H1 (cell line): ENCODE measurements at regions not wholly inside any gene's neighbourhood (a gene's known extent, or its start where the extent isn't known, plus 50 kb on each side); places are given as distances from the start of the nearest gene placed in this dataset.

Experiments
- CTCF ChIA-PET: fragments of 300-600 bp; sonication (Branson Sonifier 250); formaldehyde crosslinking; loops from one replicate; lab custom pipeline; 2021; ENCODE audit not compliant: partially characterized antibody; lab: Charles Lee
- POLR2A ChIA-PET: fragments of 300-600 bp; sonication (Branson Sonifier 250); formaldehyde crosslinking; loops from one replicate; lab custom pipeline; 2021; ENCODE audit warnings: inconsistent platforms; ENCODE audit not compliant: partially characterized antibody; lab: Charles Lee
- DNase-seq, 2 experiments: peaks; one replicate each; pipeline versions ENCODE4 v3.0.0 to v3.0.0-alpha.2; 2010 to 2022; ENCODE audit warnings: low spot score in 2 of 2, low read depth in 1 of 2, mixed read lengths in 1 of 2
- FAIRE-seq: peaks from 2 replicates; lab custom pipeline; 2011; peaks lifted over from hg19 to GRCh38; lab: Jason Lieb, UNC
- H2AFZ ChIP-seq: 2 replicates; pipeline ENCODE4 v1.8.1; 2012; ENCODE audit warnings: low read length, inconsistent platforms
- H2AK5ac ChIP-seq: 2 replicates; pipeline ENCODE4 v1.6.1; 2013; ENCODE audit warnings: low read depth, low read length
- H2BK120ac ChIP-seq: replicated peaks from 2 replicates; pipeline ENCODE3; 2013; ENCODE audit warnings: low read depth, low read length, inconsistent platforms
- H2BK12ac ChIP-seq: 2 replicates; pipeline ENCODE4 v1.6.1; 2013; ENCODE audit warnings: low read depth, low read length
- H2BK15ac ChIP-seq: 2 replicates; pipeline ENCODE4 v1.6.1; 2013; ENCODE audit warnings: low read length
- H2BK20ac ChIP-seq: 2 replicates; pipeline ENCODE4 v1.6.1; 2013; ENCODE audit warnings: low read length
- H2BK5ac ChIP-seq: 2 replicates; pipeline ENCODE4 v1.6.1; 2013; ENCODE audit warnings: low read depth, low read length
- H3K14ac ChIP-seq: 2 replicates; pipeline ENCODE4 v1.6.1; 2013; ENCODE audit warnings: inconsistent platforms; ENCODE audit not compliant: insufficient read length
- H3K18ac ChIP-seq: 2 replicates; pipeline ENCODE4 v1.6.1; 2013; ENCODE audit warnings: low read length; ENCODE audit errors: extremely low read depth
- H3K23ac ChIP-seq: 2 replicates; pipeline ENCODE4 v1.6.1; 2013; ENCODE audit warnings: inconsistent platforms; ENCODE audit not compliant: insufficient read length
- H3K23me2 ChIP-seq: 2 replicates; pipeline ENCODE4 v1.6.1; 2013; ENCODE audit warnings: low read depth, low read length
- H3K27ac ChIP-seq: 2 replicates; pipeline ENCODE4 v1.6.1; 2011; ENCODE audit warnings: low read depth, low read length, inconsistent platforms
- H3K27me3 ChIP-seq, 4 experiments: replicated peaks in 1 of 4; 1 replicate in 1 of 4; 2 replicates in 3 of 4; pipeline versions ENCODE4 v1.6.1 to v1.8.1; 2011 to 2013; ENCODE audit warnings: low read length in 3 of 4, mild to moderate bottlenecking in 3 of 4, inconsistent platforms in 2 of 4, mixed read lengths in 2 of 4, moderate library complexity in 1 of 4; ENCODE audit not compliant: control insufficient read depth in 3 of 4, insufficient read depth in 3 of 4; ENCODE audit errors: extremely low read depth in 1 of 4
- H3K36me3 ChIP-seq, 4 experiments: 2 replicates each; pipeline versions ENCODE4 v1.6.1 to v1.8.1; 2011 to 2013; ENCODE audit warnings: mild to moderate bottlenecking in 4 of 4, low read length in 3 of 4, moderate library complexity in 2 of 4, control low read depth in 1 of 4, inconsistent platforms in 1 of 4; ENCODE audit not compliant: insufficient read depth in 4 of 4, control insufficient read depth in 2 of 4
- H3K4ac ChIP-seq: replicated peaks from 2 replicates; pipeline ENCODE3; 2013; ENCODE audit warnings: low read length, low read depth, mixed read lengths, inconsistent platforms; ENCODE audit not compliant: insufficient read length
- H3K4me1 ChIP-seq, 4 experiments: replicated peaks in 1 of 4; 1 replicate in 1 of 4; 2 replicates in 3 of 4; pipeline versions ENCODE4 v1.6.1 to v1.8.1; 2011 to 2013; ENCODE audit warnings: low read length in 3 of 4, inconsistent platforms in 2 of 4, mixed read lengths in 1 of 4; ENCODE audit not compliant: insufficient read depth in 4 of 4, control insufficient read depth in 3 of 4
- H3K4me2 ChIP-seq, 2 experiments: 2 replicates each; pipeline versions ENCODE4 v1.6.1 to v1.8.1; 2011 to 2013; ENCODE audit warnings: low read depth in 2 of 2, low read length in 2 of 2, control low read depth in 1 of 2, inconsistent platforms in 1 of 2, mild to moderate bottlenecking in 1 of 2; ENCODE audit not compliant: insufficient read depth in 1 of 2
- H3K4me3 ChIP-seq, 4 experiments: fragments of 200-600, 300-600 bp in 1 of 4; sonication (generic), shearing (Covaris generic), sonication (Bioruptor Twin) in 1 of 4; 2 replicates each; pipeline versions ENCODE4 v1.5.1 to v1.8.1; 2011 to 2016; ENCODE audit warnings: low read length in 4 of 4, low read depth in 3 of 4, control low read depth in 2 of 4, inconsistent platforms in 2 of 4, mild to moderate bottlenecking in 2 of 4, mixed read lengths in 1 of 4, moderate library complexity in 1 of 4; ENCODE audit not compliant: insufficient read depth in 2 of 4; ENCODE audit errors: extremely low read depth in 1 of 4
- H3K56ac ChIP-seq: replicated peaks from 2 replicates; pipeline ENCODE3; 2013; ENCODE audit warnings: low read depth, mild to moderate bottlenecking, mixed read lengths, low read length, inconsistent platforms; ENCODE audit not compliant: insufficient read length
- H3K79me1 ChIP-seq: 2 replicates; pipeline ENCODE4 v1.6.1; 2013; ENCODE audit warnings: low read depth, low read length, control low read depth
- H3K79me2 ChIP-seq, 2 experiments: 2 replicates each; pipeline versions ENCODE4 v1.6.1 to v1.8.1; 2012 to 2013; ENCODE audit warnings: low read length in 2 of 2, mild to moderate bottlenecking in 2 of 2, inconsistent platforms in 1 of 2; ENCODE audit not compliant: insufficient read depth in 2 of 2, control insufficient read depth in 1 of 2
- H3K9ac ChIP-seq, 4 experiments: replicated peaks in 1 of 4; 1 replicate in 1 of 4; 2 replicates in 3 of 4; pipeline versions ENCODE4 v1.6.1 to v1.8.1; 2011 to 2013; ENCODE audit warnings: low read depth in 3 of 4, low read length in 3 of 4, control low read depth in 2 of 4, mild to moderate bottlenecking in 2 of 4, moderate library complexity in 2 of 4, inconsistent platforms in 1 of 4; ENCODE audit errors: extremely low read depth in 1 of 4
- H3K9me3 ChIP-seq, 2 experiments: 2 replicates each; pipeline versions ENCODE4 v1.6.1 to v1.8.1; 2012 to 2013; ENCODE audit warnings: mild to moderate bottlenecking in 2 of 2, moderate library complexity in 2 of 2, control low read depth in 1 of 2, inconsistent platforms in 1 of 2, low read depth in 1 of 2, low read length in 1 of 2, mixed read lengths in 1 of 2; ENCODE audit not compliant: insufficient read depth in 2 of 2
- H4K20me1 ChIP-seq, 2 experiments: replicated peaks in 1 of 2; 2 replicates each; pipeline versions ENCODE3 to v1.8.1; 2011 to 2013; ENCODE audit warnings: inconsistent platforms in 2 of 2, low read length in 2 of 2, mild to moderate bottlenecking in 1 of 2; ENCODE audit not compliant: insufficient read depth in 2 of 2, control insufficient read depth in 1 of 2
- H4K5ac ChIP-seq: 2 replicates; pipeline ENCODE4 v1.6.1; 2013; ENCODE audit warnings: low read length, low read depth, mixed read lengths, inconsistent platforms; ENCODE audit not compliant: insufficient read length
- H4K8ac ChIP-seq: 2 replicates; pipeline ENCODE4 v1.8.0; 2013; ENCODE audit warnings: mild to moderate bottlenecking, moderate library complexity, low read length, inconsistent platforms; ENCODE audit not compliant: insufficient read depth; ENCODE audit errors: extremely low read depth
- H4K91ac ChIP-seq: replicated peaks from 2 replicates; pipeline ENCODE3; 2013; ENCODE audit warnings: low read length, mixed read lengths, inconsistent platforms; ENCODE audit not compliant: insufficient read length
- GABPA ChIP-seq: IDR thresholded peaks from 2 replicates; pipeline ENCODE4 v1.6.1; 2011; ENCODE audit warnings: mild to moderate bottlenecking, low read length, moderate library complexity, borderline replicate concordance; ENCODE audit not compliant: insufficient read depth
- HDAC2 ChIP-seq, 2 experiments: fragments of 300-600 bp in 1 of 2; sonication (generic) in 1 of 2; IDR thresholded peaks; 2 replicates each; pipeline ENCODE4 v1.6.1; 2011 to 2012; ENCODE audit warnings: low read depth in 2 of 2, low read length in 2 of 2, mild to moderate bottlenecking in 2 of 2, moderate library complexity in 2 of 2, borderline replicate concordance in 1 of 2, inconsistent platforms in 1 of 2
- KDM1A ChIP-seq: fragments of 200-600, 300-600 bp; sonication (generic); IDR thresholded peaks from 2 replicates; pipeline ENCODE4 v1.7.1; 2016; ENCODE audit warnings: mild to moderate bottlenecking, low read length, borderline replicate concordance
- PHF8 ChIP-seq: fragments of 200-600 bp; sonication (generic); conservative IDR thresholded peaks from 2 replicates; pipeline ENCODE4 v1.7.1; 2012; ENCODE audit warnings: low read depth, mild to moderate bottlenecking, inconsistent platforms, low read length, moderate library complexity
- RAD21 ChIP-seq, 2 experiments: IDR thresholded peaks in 1 of 2; conservative IDR thresholded peaks in 1 of 2; 2 replicates each; pipeline ENCODE4 v1.6.1; 2011; ENCODE audit warnings: low read depth in 2 of 2, low read length in 2 of 2, improper control_type of control experiment in 1 of 2, inconsistent platforms in 1 of 2, mild to moderate bottlenecking in 1 of 2, moderate library complexity in 1 of 2
- SRF ChIP-seq: IDR thresholded peaks from 2 replicates; pipeline ENCODE4 v1.6.1; 2011; ENCODE audit warnings: mild to moderate bottlenecking, low read depth, low read length, moderate library complexity
- YY1 ChIP-seq: IDR thresholded peaks from 2 replicates; pipeline ENCODE4 v1.6.1; 2011; ENCODE audit warnings: low read depth, mild to moderate bottlenecking, low read length
- ZNF274 ChIP-seq: IDR thresholded peaks from 2 replicates; pipeline ENCODE4 v1.7.0; 2012; ENCODE audit warnings: low read length, borderline replicate concordance; ENCODE audit errors: extremely low read depth
- WGBS, 2 experiments: shearing (Covaris generic) in 1 of 2; methylation state at CpG; one replicate each; pipeline versions ENCODE4 v1.1.6 to v1.1.7; 2013 to 2015; ENCODE audit warnings: low lambda C conversion rate in 2 of 2, mixed read lengths in 2 of 2, inconsistent platforms in 1 of 2, low coverage in 1 of 2, missing lambda C conversion rate in 1 of 2; ENCODE audit not compliant: insufficient replicate concordance in 2 of 2, insufficient coverage in 1 of 2, insufficient read length in 1 of 2; ENCODE audit errors: extremely low coverage in 1 of 2, missing lambda C conversion rate in 1 of 2; 5-methylcytosine and 5-hydroxymethylcytosine counted together
- TF ChIP-seq, protein P1 (sequence below): IDR thresholded peaks from 2 replicates; pipeline ENCODE4 v1.6.1; 2011; ENCODE audit warnings: low read length, improper control_type of control experiment
- TF ChIP-seq, protein P2 (sequence below), 3 experiments: IDR thresholded peaks; 1 replicate in 2 of 3; 2 replicates in 1 of 3; pipeline versions ENCODE4 v1.5.1 to v1.6.1; 2011; ENCODE audit warnings: low read length in 3 of 3, mild to moderate bottlenecking in 3 of 3, inconsistent platforms in 2 of 3, low read depth in 1 of 3, moderate library complexity in 1 of 3; ENCODE audit not compliant: insufficient read depth in 1 of 3; ENCODE audit errors: control extremely low read depth in 1 of 3

DNA sequence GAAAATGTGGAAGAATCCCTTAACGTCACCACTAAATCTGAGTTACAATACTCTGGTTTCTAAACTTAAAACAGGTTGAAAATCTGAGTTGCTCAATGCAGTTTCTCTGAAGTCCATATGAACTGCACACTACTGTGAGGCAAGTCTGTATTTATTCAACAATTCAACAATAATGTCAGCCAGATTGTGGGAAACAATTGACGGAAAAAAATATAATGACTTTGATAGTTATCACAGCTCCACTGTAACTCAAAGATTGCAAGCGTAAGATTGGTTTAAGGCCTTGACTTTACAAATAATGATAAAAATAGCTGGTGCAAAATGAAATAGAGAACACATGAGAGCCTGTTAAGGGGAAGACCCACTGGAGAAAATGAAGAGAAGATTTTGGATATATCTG is 219.4 kb upstream of the CCDC150 start:
- H2BK120ac ChIP-seq, result no peak overlapping the region
- no peak overlapping the region for H3K4me2 ChIP-seq
- no peak for DNase-seq
- H3K27ac ChIP-seq, result no peak overlapping the region
- H3K23ac ChIP-seq, result no peak overlapping the region
- no peaks in the 10 kb centered on the region for H3K36me3 ChIP-seq
- no peak overlapping the region for H2BK15ac ChIP-seq
- H3K79me2 ChIP-seq, result no peaks in the 10 kb centered on the region
- 94% methylated on average over 3 of the region's 3 CpGs; no CpG with 5 or more reads in 1 of the 2 experiments for WGBS, 2 experiments
- no peak overlapping the region for H3K9ac ChIP-seq
- H4K91ac ChIP-seq, result no peak overlapping the region
- no peak overlapping the region for H2BK20ac ChIP-seq
- H2AK5ac ChIP-seq, result no peak overlapping the region
- H3K4ac ChIP-seq, result no peak overlapping the region
- H3K23me2 ChIP-seq, result no peaks in the 10 kb centered on the region
- no peaks in the 10 kb centered on the region for H4K20me1 ChIP-seq
- no peak overlapping the region for H3K18ac ChIP-seq
- FAIRE-seq, result no peak
- ChIA-PET POLR2A (no interaction called here), CTCF (interaction anchor here (1.7 kb wide), 1 partner anchor 34 kb away, joined by 5 read pairs; no protein-coding TSS in a partner anchor)
- H3K27me3 ChIP-seq, result no peaks in the 10 kb centered on the region
- H3K79me1 ChIP-seq, result no peaks in the 10 kb centered on the region
- H2BK12ac ChIP-seq, result no peak overlapping the region
- H2BK5ac ChIP-seq, result no peak overlapping the region
- H3K14ac ChIP-seq, result no peak overlapping the region
- no peak overlapping the region for H2AFZ ChIP-seq
- no peaks in the 10 kb centered on the region for H3K9me3 ChIP-seq
- no peak overlapping the region for H3K4me3 ChIP-seq
- H4K5ac ChIP-seq, result no peak overlapping the region
- no peaks in the 10 kb centered on the region for H3K4me1 ChIP-seq
- H4K8ac ChIP-seq, result no peak overlapping the region
- no peak overlapping the region for H3K56ac ChIP-seq
- TF ChIP-seq RAD21 (IDR thresholded peaks at IDR 0.05 in 1 of 2, conservative IDR thresholded peaks at IDR 0.05 in 1 of 2; ENCODE audit: low read depth in 2 of 2, low read length in 2 of 2), result no peak
- no peak for TF ChIP-seq KDM1A
- no peak for TF ChIP-seq HDAC2 (IDR thresholded peaks at IDR 0.05; ENCODE audit: borderline replicate concordance in 1 of 2, low read depth in 2 of 2, low read length in 2 of 2)
- no peak for TF ChIP-seq ZNF274
- TF ChIP-seq, protein P1, sequence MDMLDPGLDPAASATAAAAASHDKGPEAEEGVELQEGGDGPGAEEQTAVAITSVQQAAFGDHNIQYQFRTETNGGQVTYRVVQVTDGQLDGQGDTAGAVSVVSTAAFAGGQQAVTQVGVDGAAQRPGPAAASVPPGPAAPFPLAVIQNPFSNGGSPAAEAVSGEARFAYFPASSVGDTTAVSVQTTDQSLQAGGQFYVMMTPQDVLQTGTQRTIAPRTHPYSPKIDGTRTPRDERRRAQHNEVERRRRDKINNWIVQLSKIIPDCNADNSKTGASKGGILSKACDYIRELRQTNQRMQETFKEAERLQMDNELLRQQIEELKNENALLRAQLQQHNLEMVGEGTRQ, result no peak
- no peak for TF ChIP-seq PHF8
- TF ChIP-seq, protein P2, sequence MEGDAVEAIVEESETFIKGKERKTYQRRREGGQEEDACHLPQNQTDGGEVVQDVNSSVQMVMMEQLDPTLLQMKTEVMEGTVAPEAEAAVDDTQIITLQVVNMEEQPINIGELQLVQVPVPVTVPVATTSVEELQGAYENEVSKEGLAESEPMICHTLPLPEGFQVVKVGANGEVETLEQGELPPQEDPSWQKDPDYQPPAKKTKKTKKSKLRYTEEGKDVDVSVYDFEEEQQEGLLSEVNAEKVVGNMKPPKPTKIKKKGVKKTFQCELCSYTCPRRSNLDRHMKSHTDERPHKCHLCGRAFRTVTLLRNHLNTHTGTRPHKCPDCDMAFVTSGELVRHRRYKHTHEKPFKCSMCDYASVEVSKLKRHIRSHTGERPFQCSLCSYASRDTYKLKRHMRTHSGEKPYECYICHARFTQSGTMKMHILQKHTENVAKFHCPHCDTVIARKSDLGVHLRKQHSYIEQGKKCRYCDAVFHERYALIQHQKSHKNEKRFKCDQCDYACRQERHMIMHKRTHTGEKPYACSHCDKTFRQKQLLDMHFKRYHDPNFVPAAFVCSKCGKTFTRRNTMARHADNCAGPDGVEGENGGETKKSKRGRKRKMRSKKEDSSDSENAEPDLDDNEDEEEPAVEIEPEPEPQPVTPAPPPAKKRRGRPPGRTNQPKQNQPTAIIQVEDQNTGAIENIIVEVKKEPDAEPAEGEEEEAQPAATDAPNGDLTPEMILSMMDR (IDR thresholded peaks at IDR 0.05; ENCODE audit: control extremely low read depth in 1 of 3, insufficient read depth in 1 of 3, low read depth in 1 of 3, low read length in 3 of 3), result no peak
- no peak for TF ChIP-seq GABPA
- no peak for TF ChIP-seq SRF
- no peak for TF ChIP-seq YY1
